HepG2 (cell line): ENCODE measurements at regions not wholly inside any gene's neighbourhood (a gene's known extent, or its start where the extent isn't known, plus 50 kb on each side); places are given as distances from the start of the nearest gene placed in this dataset.

Experiments used
- SMAD3 ChIP-seq: sonication (generic); formaldehyde crosslinking; IDR thresholded peaks from 2 replicates; pipeline ENCODE4 v1.4.0; 2020; ENCODE audit warnings: missing genetic modification reagents
- SOX13 ChIP-seq, 3 experiments: fragments of 450-650 bp in 1 of 3; sonication (generic) in 1 of 3; formaldehyde crosslinking in 1 of 3; IDR thresholded peaks in 2 of 3; conservative IDR thresholded peaks in 1 of 3; 2 replicates each; pipeline versions ENCODE4 v1.5.0 to v1.6.1; 2016 to 2020; ENCODE audit warnings: antibody characterized with exemption in 1 of 3, mild to moderate bottlenecking in 1 of 3, missing compliant biosample characterization in 1 of 3, missing genetic modification reagents in 1 of 3, moderate library complexity in 1 of 3
- SRSF1 ChIP-seq: fragments of 200-400 bp; formaldehyde crosslinking; optimal IDR thresholded peaks from 2 replicates; pipeline ENCODE3; 2017; ENCODE audit warnings: mild to moderate bottlenecking, low read depth, low read length, moderate library complexity
- TGIF2 ChIP-seq: IDR thresholded peaks from 2 replicates; pipeline ENCODE4 v1.6.1; 2016; ENCODE audit warnings: control low read depth, missing compliant biosample characterization
- XRCC5 ChIP-seq: fragments of 200-400 bp; formaldehyde crosslinking; optimal IDR thresholded peaks from 2 replicates; pipeline ENCODE3; 2017; ENCODE audit warnings: mild to moderate bottlenecking, low read length
- ZBTB42 ChIP-seq: sonication (generic); formaldehyde crosslinking; IDR thresholded peaks from 2 replicates; pipeline ENCODE4 v1.5.0; 2020; ENCODE audit warnings: mild to moderate bottlenecking, missing genetic modification reagents
- ZFP36 ChIP-seq: fragments of 150-350 bp; IDR thresholded peaks from 2 replicates; pipeline ENCODE4 v1.6.1; 2018; ENCODE audit warnings: borderline replicate concordance, low read length, low read depth; ENCODE audit not compliant: partially characterized antibody
- ZNF251 ChIP-seq: sonication (generic); formaldehyde crosslinking; IDR thresholded peaks from 2 replicates; pipeline ENCODE4 v1.9.0; 2021; ENCODE audit warnings: mild to moderate bottlenecking, missing genetic modification reagents
- TF ChIP-seq, protein P1 (sequence below): sonication (generic); formaldehyde crosslinking; IDR thresholded peaks from 2 replicates; pipeline ENCODE4 v1.5.0; 2020; ENCODE audit warnings: mild to moderate bottlenecking, missing genetic modification reagents, moderate library complexity
- TF ChIP-seq, protein P2 (sequence below), 2 experiments: IDR thresholded peaks; 2 replicates each; pipeline ENCODE4 v1.6.1; 2011 to 2012; ENCODE audit warnings: low read length in 2 of 2, borderline replicate concordance in 1 of 2, low read depth in 1 of 2, mild to moderate bottlenecking in 1 of 2, moderate library complexity in 1 of 2

GRCh38 chr10:3432081-3432825, 259.7 kb upstream of the PITRM1 start:
- TF ChIP-seq ZFP36 (no peak), SMAD3 (CRISPR knock-in tag) (no peak), ZNF251 (no peak), SRSF1 (no peak), XRCC5 (no peak), SOX13 (IDR thresholded peaks at IDR 0.05) (no peak), SOX13 (CRISPR knock-in tag; conservative IDR thresholded peaks at IDR 0.05 in 1 of 2, IDR thresholded peaks at IDR 0.05 in 1 of 2) (no peak), TGIF2 (CRISPR knock-in tag) (no peak), ZBTB42 (CRISPR knock-in tag) (no peak)
- TF ChIP-seq, protein P1, sequence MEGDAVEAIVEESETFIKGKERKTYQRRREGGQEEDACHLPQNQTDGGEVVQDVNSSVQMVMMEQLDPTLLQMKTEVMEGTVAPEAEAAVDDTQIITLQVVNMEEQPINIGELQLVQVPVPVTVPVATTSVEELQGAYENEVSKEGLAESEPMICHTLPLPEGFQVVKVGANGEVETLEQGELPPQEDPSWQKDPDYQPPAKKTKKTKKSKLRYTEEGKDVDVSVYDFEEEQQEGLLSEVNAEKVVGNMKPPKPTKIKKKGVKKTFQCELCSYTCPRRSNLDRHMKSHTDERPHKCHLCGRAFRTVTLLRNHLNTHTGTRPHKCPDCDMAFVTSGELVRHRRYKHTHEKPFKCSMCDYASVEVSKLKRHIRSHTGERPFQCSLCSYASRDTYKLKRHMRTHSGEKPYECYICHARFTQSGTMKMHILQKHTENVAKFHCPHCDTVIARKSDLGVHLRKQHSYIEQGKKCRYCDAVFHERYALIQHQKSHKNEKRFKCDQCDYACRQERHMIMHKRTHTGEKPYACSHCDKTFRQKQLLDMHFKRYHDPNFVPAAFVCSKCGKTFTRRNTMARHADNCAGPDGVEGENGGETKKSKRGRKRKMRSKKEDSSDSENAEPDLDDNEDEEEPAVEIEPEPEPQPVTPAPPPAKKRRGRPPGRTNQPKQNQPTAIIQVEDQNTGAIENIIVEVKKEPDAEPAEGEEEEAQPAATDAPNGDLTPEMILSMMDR (CRISPR knock-in tag): no peak
- TF ChIP-seq, protein P2, sequence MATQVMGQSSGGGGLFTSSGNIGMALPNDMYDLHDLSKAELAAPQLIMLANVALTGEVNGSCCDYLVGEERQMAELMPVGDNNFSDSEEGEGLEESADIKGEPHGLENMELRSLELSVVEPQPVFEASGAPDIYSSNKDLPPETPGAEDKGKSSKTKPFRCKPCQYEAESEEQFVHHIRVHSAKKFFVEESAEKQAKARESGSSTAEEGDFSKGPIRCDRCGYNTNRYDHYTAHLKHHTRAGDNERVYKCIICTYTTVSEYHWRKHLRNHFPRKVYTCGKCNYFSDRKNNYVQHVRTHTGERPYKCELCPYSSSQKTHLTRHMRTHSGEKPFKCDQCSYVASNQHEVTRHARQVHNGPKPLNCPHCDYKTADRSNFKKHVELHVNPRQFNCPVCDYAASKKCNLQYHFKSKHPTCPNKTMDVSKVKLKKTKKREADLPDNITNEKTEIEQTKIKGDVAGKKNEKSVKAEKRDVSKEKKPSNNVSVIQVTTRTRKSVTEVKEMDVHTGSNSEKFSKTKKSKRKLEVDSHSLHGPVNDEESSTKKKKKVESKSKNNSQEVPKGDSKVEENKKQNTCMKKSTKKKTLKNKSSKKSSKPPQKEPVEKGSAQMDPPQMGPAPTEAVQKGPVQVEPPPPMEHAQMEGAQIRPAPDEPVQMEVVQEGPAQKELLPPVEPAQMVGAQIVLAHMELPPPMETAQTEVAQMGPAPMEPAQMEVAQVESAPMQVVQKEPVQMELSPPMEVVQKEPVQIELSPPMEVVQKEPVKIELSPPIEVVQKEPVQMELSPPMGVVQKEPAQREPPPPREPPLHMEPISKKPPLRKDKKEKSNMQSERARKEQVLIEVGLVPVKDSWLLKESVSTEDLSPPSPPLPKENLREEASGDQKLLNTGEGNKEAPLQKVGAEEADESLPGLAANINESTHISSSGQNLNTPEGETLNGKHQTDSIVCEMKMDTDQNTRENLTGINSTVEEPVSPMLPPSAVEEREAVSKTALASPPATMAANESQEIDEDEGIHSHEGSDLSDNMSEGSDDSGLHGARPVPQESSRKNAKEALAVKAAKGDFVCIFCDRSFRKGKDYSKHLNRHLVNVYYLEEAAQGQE (IDR thresholded peaks at IDR 0.05; ENCODE audit: borderline replicate concordance in 1 of 2, low read depth in 1 of 2, low read length in 2 of 2): no peak
